GM21825 (cell line): ENCODE measurements at regions not wholly inside any gene's neighbourhood (a gene's known extent, or its start where the extent isn't known, plus 50 kb on each side); places are given as distances from the start of the nearest gene placed in this dataset.
A peak's percentile ranks its signal among the peaks of the same experiment; 100 is the strongest.

Source experiments
- ATAC-seq: cut with Tn5 transposase; IDR thresholded peaks from one replicate; pipeline ENCODE4 v1.9.1; 2021; ENCODE audit warnings: mild to moderate bottlenecking, moderate library complexity; ENCODE audit not compliant: unreplicated experiment

GRCh38 chr17:72486806-72487205 lies 366.0 kb downstream of the SOX9 start:
- ATAC-seq: no peak

- no peak for ATAC-seq
These were observed 367.1 kb downstream of the SOX9 start for GRCh38 chr17:72487731-72488494.

DNA sequence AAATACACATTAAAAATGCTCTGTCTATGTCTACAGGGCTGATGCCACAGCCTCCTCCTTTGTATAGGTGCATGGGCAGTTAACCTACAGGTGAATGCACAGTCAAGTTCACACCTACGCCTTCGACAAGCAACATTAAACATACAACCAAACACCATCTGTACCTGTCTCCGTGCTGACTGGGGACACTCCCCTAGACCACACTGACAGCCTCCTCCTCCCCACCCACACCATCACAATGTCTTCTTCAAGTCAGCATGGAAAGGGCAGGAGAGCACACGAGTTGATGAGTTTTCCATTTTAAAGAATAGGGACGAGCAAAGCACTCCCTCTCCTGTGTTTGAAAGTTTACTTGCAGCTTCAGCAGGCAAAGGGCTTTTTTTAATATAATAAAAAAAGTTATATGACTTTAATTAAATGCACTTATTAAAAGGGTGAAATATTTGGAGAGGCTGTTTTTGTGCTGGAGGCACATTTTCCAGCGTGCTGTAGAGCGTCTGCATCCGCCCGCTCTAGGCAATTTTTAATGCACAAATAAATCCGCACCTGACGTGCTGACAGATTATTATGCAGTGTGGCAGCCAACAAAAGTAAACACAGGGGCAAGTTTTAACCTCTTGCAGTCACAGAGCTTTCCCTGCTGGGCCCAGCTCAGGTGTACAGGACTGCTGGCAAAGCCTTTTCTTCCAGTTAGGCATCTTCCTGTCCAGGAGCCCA lies 367.9 kb downstream of the SOX9 start:
- no peak for ATAC-seq

DNA sequence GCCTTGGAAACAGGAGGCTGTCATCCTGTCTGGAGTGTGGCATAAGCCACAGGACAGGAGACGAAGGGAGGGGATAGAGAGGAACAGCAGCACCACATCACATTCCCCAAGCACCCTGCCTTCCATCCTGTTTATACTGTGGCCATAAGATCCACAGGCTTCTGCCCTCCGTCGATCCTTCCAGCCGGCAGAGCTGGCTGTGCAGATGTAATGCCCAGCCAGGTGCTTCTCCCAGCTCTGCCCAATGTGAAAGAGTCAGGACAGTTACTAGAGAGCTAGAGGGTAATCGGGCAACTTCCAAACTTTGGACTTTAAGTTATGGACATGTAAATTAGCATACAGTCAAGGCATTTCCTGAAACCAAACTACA lies 368.4 kb downstream of the SOX9 start:
- no peak for ATAC-seq

DNA sequence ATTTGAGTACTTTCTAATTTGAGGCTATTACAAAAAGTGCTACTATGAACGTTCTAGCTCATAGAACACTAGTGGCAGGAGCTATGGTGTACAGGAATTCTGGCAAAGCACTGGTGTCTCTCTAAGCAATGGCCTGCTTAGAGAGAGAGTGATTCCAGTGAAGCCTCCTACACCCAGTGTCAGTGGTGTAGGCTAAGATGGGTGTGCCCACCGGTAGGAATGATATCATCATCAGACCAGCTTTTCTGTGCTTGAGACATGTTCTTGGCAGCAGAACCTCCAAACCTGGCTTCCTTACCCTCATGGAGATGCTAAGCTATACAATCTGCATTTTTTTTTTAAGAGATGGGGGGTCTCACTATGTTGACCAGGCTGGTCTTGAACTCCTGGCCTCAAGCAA lies 370.3 kb downstream of the SOX9 start:
- no peak for ATAC-seq

DNA sequence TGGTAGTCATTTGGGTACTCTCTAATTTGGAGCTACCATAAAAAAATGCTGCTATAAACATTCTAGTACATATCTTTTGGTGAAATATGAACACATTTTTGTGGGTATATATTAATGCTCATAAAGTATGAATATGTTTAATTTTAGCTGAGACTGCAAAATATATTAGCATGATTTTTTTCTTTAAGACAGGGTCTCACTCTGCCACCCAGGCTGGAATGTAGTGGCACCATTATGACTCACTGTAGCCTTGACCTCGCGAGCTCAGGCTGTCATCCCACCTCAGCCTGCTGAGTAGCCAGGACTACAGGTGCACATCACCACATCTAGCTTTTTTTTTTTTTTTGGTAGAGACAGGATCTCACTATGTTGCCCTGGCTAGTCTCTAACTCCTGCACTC lies 371.7 kb downstream of the SOX9 start:
- ATAC-seq: no peak

DNA sequence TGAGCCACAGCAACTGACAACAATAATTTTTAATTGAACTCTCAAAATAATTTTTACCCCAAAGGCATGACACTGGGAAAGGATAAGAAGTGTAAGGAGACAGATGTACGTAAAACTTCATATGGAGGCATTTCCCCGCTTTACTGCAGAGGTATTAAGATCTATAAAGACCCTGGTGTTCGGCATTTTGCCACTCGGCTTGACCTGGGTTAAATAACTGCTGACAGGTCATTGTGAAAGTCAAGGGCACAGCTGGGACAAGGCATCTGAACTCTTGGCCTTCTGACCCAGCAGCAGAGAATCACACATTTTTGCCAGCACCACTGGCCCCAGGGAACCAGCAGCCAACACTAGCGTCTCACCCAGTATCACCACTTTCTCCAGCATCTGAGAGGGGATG lies 372.1 kb downstream of the SOX9 start:
- no peak for ATAC-seq

GRCh38 chr17:72494566-72494965 lies 373.7 kb downstream of the SOX9 start:
- no peak for ATAC-seq

DNA sequence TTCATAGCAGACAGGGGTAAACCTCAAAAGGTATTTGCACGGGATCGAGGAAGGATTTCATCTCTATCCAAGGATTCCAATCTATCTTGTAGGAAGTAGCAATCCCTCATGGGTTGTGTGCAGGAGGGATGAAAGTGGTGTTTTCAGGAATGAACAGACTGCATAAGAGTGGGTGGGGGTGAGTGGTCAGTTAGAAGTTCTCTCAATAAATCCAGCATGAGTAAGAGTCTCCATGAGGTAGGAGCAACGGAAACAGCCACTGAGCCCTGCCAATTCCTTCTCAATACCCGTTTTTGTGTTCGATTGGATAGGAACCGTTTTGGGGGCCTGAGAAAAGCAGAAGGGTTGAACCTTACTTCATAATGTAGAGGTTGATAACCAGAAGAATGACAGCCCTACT lies 375.6 kb downstream of the SOX9 start:
- ATAC-seq: no peak

DNA sequence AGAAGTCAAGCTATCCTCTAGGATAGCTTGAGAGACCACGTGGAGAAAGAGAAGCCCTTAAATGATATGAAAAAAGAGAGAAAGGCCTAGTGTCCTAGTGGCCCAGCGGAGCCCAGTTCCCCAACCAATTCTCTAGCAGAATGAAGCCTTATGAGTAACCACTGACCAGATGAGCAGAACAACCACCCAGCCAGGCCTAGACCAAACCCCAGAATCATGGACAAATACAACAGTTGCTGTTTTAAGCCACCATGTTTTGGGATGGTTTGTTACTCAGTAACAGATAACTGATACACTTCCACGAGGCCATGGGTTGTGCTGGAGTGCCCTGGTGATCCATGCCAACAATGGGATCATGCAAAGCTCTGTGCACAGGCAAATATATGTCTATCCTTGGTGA lies 377.1 kb downstream of the SOX9 start:
- no peak for ATAC-seq

DNA sequence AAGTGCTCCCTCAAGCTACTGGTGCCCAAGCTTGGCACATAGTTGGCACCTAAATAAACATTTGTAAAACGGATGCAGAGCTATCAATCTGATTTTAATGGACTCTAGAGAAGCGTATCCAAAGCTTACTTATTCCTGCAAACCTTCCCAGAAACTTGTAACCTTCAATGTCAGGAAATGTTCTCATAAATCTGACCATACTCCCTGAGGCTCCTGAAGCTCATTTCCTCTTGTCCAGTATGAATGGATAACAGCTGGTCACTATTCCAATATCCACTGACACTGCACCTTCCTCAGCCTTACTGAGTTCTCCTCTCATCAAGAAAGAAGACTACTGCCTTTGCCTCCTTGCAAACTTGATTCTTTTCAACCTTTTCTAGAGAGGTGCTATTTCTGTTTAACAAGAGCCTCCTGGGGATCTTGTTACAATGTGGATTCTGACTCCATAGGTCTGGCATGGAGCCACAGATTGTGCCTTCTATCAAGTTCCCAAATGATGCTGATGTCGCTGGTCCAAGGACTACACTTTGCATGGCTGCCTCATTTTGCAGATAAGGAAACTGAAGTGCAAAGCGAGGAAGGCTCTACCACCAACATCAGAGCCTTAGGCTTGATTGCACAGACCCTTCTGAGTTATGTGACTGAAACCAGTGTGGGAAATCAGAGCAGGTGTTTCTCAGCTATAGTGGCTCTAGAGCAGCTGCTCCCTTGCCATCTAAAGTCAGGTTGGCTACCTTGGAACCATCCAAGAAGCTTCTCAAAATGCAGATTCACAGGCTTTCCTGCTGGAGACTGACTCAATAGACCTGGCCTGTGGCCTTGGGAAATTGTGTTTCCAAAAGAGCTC lies 377.8 kb downstream of the SOX9 start:
- ATAC-seq: no peak

GRCh38 chr17:72501404-72502370 lies 380.9 kb downstream of the SOX9 start:
- ATAC-seq: no peak

- ATAC-seq: no peak
These were observed 381.8 kb downstream of the SOX9 start for GRCh38 chr17:72502371-72503341.

DNA sequence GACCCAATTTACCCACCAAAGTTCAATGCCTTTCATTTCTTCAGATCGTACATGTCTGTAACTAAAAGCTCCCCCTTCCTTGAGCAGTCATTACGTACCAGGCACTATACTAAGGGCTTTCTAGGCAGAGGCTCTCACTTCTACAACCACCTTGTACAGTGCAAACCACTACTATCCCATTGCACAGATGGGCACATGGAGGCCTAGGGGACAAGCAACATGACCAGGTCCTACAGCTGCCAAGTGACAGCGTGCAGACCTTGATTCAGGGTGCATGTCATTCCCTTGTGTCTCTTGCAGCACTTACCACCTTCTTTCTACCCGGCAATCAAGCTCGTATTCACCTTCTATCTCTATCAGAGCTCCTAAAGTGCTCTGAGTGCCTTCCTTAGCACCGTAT lies 382.7 kb downstream of the SOX9 start:
- no peak for ATAC-seq

DNA sequence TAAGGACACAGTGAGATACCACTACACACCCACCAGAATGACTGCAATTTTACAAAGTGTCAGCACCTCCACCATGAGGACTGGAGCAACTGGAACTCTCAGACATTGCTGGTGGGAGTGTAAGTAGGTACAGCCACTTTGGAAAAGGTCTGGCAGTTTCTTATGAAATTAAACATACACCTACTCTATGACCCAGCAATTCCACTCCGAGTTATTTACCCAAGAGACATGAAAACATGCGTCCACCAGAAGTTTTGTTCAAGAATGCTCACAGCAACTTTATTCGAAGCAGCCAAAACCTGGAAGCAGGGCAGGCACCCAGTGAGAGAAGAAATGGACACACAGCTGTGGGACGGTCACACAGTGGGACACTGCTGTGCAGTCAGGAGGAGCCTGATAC lies 384.0 kb downstream of the SOX9 start:
- no peak for ATAC-seq

GRCh38 chr17:72506773-72507172 lies 386.0 kb downstream of the SOX9 start:
- ATAC-seq: no peak

DNA sequence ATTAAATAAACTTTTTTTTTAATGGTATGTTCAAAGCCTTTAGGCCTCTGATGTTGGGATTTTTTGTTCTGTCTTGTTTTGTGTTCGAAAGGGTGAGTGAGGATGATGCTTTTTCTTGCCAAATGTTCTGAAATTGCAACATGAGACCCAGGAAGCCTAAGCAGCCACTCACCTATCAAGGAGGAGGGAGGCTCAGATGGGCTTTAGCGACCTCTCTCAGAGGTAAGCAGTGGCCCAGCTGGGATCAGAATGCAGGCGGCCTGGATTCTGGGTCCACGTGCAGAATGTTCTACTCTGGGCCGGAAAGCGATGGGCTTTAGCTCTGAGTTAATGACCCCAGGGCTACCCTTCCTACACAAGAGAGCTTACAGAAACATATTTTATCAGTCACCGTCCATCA lies 386.6 kb downstream of the SOX9 start:
- ATAC-seq: no peak

DNA sequence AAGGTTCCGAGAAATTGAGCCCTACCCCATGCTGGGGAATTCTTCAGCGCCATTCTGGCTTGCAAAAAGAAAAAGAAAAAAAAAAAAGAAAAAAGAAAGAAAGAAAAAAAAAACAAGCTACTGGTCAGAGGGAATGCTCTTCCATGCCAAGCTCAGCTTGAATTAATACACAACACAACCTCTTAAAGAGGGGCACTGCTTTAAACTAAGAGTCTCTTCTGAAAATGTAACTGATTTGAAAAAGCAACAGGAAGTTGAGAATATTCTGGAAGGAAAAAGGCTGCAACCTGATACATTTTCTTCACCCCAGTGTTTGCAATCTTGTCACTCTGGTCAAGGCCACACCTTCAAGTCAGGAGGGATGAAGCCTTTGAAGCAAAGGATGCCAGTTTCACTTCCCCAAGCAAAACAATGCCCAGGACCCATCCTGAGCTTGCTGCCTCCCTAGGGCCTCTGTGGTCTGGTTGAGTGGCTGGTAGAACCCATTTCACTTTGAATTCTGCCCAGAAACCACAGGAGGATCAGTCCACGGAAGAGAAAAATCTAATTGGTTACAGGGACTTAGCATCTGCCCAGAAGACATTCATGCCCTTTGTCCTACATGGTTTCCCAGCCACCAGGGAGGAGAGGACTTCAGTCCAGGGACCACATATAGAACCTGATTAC lies 389.7 kb downstream of the SOX9 start:
- ATAC-seq: peak; percentile 78

DNA sequence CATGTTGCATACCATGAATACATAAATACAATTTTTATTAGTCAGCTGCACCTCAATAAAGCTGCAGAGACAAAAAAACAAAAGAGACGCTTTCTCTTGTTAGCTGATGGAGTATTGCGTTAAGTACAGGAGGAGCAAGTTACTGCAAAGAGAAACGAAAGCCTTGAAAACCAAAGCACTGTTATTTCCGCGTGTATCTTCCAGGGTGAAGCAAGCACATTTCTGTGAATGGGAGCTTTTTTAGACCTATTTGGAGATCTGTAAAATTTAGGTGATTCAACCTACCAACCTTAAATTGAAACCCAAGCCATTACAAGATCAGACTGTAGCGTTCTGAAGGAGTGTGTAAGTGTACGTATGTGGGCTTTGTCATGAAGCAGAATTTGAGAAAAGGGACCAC lies 390.4 kb downstream of the SOX9 start:
- no peak for ATAC-seq
